ENCODE measurements at regions not wholly inside any gene's neighbourhood (a gene's known extent, or its start where the extent isn't known, plus 50 kb on each side); places are given as distances from the start of the nearest gene placed in this dataset.

DNA sequence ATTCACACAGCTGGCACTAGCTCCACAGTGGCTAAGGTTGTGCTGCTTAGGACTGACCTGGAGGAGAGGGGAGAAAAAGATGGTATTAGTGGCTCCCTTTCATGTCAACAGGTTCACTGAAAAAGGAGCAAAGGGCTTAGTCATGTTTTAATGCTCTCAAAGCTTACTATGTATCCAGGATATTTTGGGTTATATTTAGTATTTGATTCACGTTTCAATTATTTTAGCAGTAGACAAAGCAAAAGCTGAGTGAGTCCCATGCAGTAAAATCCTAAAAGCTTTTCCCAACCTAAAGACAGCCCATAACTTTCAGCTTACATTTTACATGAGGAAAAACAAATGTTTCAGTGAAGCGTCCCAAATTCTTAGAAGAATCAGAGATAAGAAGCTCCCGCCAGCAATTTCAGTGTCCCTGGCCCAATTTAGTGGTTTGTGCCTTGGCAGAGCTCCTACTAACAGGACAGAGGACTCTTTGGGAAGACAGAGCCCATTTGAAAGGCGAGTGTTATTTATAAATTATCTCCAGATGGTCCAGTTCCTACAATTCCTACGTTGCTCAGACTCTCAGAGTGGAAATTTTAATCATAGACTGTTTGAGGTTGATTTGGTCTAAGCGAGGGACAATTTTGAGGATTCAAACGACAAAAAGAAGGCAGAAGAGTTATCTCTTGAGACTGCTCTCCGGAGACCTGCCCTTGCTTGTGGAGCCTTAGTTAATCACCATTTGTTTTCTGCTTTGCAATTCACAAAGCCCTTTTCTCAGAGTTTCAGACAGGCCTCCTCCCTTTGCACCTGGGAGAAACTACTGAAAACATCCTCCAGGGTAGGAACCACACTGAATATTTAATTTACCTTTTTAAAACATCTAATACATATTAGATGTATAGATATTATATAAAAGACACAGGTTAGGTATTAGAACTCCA, 225.0 kb upstream of the ANKRD55 start:
- peaks cover 2% of the 10 kb centered on the region for H3K27me3 Mint-ChIP-seq
- DNase-seq = no peak
- CTCF ChIA-PET = interaction anchor here (1.3 kb wide), 1 partner anchor 380 kb away, joined by 3 read pairs; no protein-coding TSS in a partner anchor
- no peaks in the 10 kb centered on the region for H3K9me3 Mint-ChIP-seq
- no peaks in the 10 kb centered on the region for H3K36me3 Mint-ChIP-seq (ENCODE audit: low read depth)
- H3K27ac Mint-ChIP-seq = no peak overlapping the region
- no peak overlapping the region for H3K4me3 Mint-ChIP-seq
- peaks cover 11% of the 10 kb centered on the region for H3K4me1 Mint-ChIP-seq
- POLR2A ChIA-PET = no interaction called here

GRCh38 chr5:56456002-56456401, 222.9 kb upstream of the ANKRD55 start:
- ChIA-PET CTCF (no interaction called here), POLR2A (no interaction called here)
- DNase-seq = no peak
- H3K9me3 Mint-ChIP-seq = no peaks in the 10 kb centered on the region
- no peaks in the 10 kb centered on the region for H3K36me3 Mint-ChIP-seq (ENCODE audit: low read depth)
- no peak overlapping the region for H3K27ac Mint-ChIP-seq
- H3K4me1 Mint-ChIP-seq = peaks cover 11% of the 10 kb centered on the region
- H3K27me3 Mint-ChIP-seq = peaks cover 2% of the 10 kb centered on the region
- no peak overlapping the region for H3K4me3 Mint-ChIP-seq

DNA sequence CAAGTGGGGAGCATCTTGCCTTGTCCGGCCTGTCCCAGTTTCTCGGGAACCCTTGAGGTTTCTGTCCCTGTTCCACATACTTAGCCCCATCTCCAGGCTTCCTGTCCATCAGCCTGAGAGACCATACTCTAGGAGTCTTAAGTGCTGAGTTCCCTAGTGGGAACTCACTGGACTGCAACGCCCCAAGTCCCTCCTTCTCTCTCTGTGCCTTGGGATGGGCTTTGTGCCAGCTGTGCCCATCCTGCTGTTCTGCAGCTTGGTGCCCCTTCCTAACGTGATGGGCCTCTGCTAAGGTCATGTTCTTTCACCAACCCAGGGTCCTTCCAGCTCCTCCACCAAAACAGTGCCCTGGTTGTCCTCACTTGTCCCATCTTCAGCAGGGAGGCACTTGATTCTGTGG, 222.3 kb upstream of the ANKRD55 start:
- ChIA-PET CTCF (no interaction called here), POLR2A (interaction anchor here (0.8 kb wide), 1 partner anchor 25 kb away, joined by 3 read pairs; no protein-coding TSS in a partner anchor)
- Mint-ChIP-seq H3K27ac (no peak overlapping the region), H3K4me1 (peaks cover 11% of the 10 kb centered on the region), H3K36me3 (ENCODE audit: low read depth) (no peaks in the 10 kb centered on the region), H3K9me3 (no peaks in the 10 kb centered on the region), H3K4me3 (no peak overlapping the region), H3K27me3 (no peaks in the 10 kb centered on the region)
- no peak for DNase-seq

DNA sequence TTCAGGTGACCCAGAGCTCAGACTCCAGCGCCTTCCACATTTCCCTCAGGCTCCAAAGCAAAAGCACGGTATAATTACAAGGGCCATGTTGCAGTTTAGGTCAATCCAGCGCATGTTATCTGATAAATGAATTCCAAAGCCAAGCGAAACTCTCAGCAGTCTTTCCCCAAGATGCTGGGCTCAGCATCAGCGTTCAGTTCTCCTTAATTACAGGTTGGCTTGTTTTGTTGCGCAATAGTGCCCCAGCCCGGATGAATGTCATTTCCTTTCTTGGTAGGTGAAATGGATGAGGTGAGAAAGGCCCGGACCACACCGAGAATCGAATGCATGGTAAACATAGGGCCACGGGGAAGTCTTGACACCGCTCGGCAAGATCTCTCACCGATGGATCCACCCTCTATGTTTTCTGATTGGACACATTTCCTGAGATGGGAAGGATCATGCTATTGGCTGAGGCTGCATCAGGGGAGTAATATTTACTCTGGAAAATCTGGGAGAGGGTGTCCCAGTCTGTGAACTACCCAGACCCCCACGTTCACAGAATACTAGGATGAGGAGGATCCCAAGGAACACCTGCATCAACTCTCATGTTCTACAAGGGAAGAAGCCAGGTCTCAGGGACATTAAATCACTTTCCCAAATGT, 221.2 kb upstream of the ANKRD55 start:
- H3K27me3 Mint-ChIP-seq = no peaks in the 10 kb centered on the region
- H3K4me1 Mint-ChIP-seq = peaks cover 11% of the 10 kb centered on the region
- no peak overlapping the region for H3K4me3 Mint-ChIP-seq
- DNase-seq = peak; percentile 45
- no peaks in the 10 kb centered on the region for H3K36me3 Mint-ChIP-seq (ENCODE audit: low read depth)
- CTCF ChIA-PET = no interaction called here
- H3K9me3 Mint-ChIP-seq = no peaks in the 10 kb centered on the region
- POLR2A ChIA-PET = interaction anchor here (0.8 kb wide), 1 partner anchor 26 kb away, joined by 3 read pairs; no protein-coding TSS in a partner anchor
- H3K27ac Mint-ChIP-seq = no peak overlapping the region

DNA sequence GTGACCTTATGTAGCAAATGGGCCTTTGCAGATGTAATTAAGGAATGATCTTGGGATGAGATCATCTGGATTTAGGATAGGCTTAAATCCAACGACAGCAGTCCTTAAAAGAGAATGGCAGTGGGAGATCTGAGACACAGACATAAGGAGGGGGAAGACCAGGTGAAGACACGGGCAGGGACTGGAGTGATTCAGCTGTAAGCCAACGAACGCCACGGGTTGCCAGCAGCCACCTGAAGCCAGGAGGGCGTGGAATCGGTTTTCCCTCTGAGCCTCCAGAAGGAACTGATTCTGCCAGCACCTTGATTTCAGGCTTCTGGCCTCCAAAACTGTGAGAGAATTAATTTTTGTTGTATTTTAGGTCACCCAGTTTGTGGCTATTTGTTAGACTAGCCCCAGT, 218.6 kb upstream of the ANKRD55 start:
- CTCF ChIA-PET = no interaction called here
- no peaks in the 10 kb centered on the region for H3K27me3 Mint-ChIP-seq

GRCh38 chr5:56450766-56451165, 217.6 kb upstream of the ANKRD55 start:
- H3K4me3 Mint-ChIP-seq = no peak overlapping the region
- CTCF ChIA-PET = no interaction called here

More for the DNA sequence above, 218.6 kb upstream of the ANKRD55 start:
- Mint-ChIP-seq H3K36me3 (ENCODE audit: low read depth) (no peaks in the 10 kb centered on the region), H3K27ac (no peak overlapping the region), H3K4me1 (peaks cover 11% of the 10 kb centered on the region), H3K9me3 (no peaks in the 10 kb centered on the region), H3K4me3 (no peak overlapping the region)
- POLR2A ChIA-PET = no interaction called here
- no peak for DNase-seq

GRCh38 chr5:56449071-56449640, 216.0 kb upstream of the ANKRD55 start:
- POLR2A ChIA-PET = no interaction called here

More at GRCh38 chr5:56450766-56451165, 217.6 kb upstream of the ANKRD55 start:
- POLR2A ChIA-PET = no interaction called here
- Mint-ChIP-seq H3K27ac (no peak overlapping the region), H3K36me3 (ENCODE audit: low read depth) (no peaks in the 10 kb centered on the region), H3K9me3 (no peaks in the 10 kb centered on the region), H3K27me3 (no peaks in the 10 kb centered on the region), H3K4me1 (peaks cover 11% of the 10 kb centered on the region)
- no peak for DNase-seq

DNA sequence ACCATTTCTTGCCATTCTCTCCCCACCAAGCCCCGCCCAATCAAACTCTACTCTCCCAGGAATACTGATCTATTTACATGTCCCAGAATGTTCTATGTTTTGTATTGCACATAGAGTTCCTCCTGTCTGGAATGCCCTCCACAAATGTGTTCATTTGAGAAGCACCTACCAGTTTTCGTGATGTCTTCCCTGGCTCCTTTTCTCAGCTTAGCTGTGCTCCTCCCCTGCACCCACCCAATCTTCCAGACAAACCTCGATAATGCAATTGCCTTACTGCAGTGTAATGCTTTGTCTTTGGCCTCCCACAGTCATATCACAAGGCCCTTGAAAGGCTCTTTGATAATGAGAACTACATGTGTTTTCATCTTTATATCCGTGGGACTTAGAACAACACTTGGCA, 214.5 kb upstream of the ANKRD55 start:
- no peak for DNase-seq
- no peaks in the 10 kb centered on the region for H3K27me3 Mint-ChIP-seq
- H3K9me3 Mint-ChIP-seq = no peaks in the 10 kb centered on the region
- no peaks in the 10 kb centered on the region for H3K36me3 Mint-ChIP-seq (ENCODE audit: low read depth)
- no peaks in the 10 kb centered on the region for H3K4me1 Mint-ChIP-seq
- ChIA-PET POLR2A (no interaction called here), CTCF (no interaction called here)
- no peak overlapping the region for H3K27ac Mint-ChIP-seq
- no peak overlapping the region for H3K4me3 Mint-ChIP-seq

More at GRCh38 chr5:56449071-56449640, 216.0 kb upstream of the ANKRD55 start:
- Mint-ChIP-seq H3K4me3 (no peak overlapping the region), H3K36me3 (ENCODE audit: low read depth) (no peaks in the 10 kb centered on the region), H3K27me3 (no peaks in the 10 kb centered on the region), H3K9me3 (no peaks in the 10 kb centered on the region), H3K4me1 (peaks cover 4% of the 10 kb centered on the region), H3K27ac (no peak overlapping the region)
- DNase-seq = no peak
- CTCF ChIA-PET = no interaction called here

DNA sequence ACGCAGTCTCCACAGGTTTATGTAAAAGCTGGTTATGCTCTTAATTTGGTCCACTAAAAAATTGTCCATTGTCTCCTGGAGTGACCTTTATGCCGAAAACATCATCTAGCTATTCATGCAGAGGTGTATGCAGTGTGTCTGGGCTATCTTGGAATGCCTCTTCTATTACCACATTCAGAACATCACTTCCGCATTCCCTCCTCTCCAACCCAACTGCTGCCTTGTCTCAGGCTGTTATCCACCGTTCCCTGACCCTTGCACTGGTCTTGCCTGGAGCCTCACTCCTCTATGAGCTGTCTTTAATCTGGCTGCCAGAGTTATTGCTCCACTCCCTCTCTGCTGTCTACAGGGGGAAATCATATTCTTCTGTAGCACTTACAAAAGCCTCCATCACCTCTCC, 214.1 kb upstream of the ANKRD55 start:
- ChIA-PET POLR2A (no interaction called here), CTCF (no interaction called here)

DNA sequence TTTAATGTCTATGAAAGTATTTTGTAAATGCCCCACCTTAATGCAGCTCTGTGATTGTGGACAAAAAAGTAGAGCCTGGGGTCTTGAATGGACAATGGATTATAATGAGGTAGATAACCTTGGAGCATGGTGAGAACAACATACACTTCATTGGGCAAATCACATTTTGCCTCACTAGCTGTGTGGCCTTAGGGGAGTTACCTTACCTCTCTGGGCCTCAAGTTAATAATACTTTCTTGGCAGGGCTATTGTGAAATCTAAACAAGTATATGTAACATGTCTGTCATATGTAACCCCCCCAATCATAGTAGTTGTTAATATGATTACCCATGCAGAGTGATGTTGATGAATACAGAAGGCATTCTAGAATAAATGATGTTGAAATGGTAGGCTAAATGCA, 213.6 kb upstream of the ANKRD55 start:
- Mint-ChIP-seq H3K4me3 (no peak overlapping the region), H3K4me1 (no peaks in the 10 kb centered on the region), H3K27ac (no peak overlapping the region), H3K27me3 (no peaks in the 10 kb centered on the region), H3K9me3 (no peaks in the 10 kb centered on the region), H3K36me3 (ENCODE audit: low read depth) (no peaks in the 10 kb centered on the region)
- CTCF ChIA-PET = no interaction called here
- POLR2A ChIA-PET = no interaction called here
- DNase-seq = no peak

More for the DNA sequence above, 214.1 kb upstream of the ANKRD55 start:
- no peaks in the 10 kb centered on the region for H3K9me3 Mint-ChIP-seq
- H3K4me1 Mint-ChIP-seq = no peaks in the 10 kb centered on the region
- H3K27ac Mint-ChIP-seq = no peak overlapping the region
- H3K27me3 Mint-ChIP-seq = no peaks in the 10 kb centered on the region
- H3K4me3 Mint-ChIP-seq = no peak overlapping the region
- no peak for DNase-seq
- no peaks in the 10 kb centered on the region for H3K36me3 Mint-ChIP-seq (ENCODE audit: low read depth)

DNA sequence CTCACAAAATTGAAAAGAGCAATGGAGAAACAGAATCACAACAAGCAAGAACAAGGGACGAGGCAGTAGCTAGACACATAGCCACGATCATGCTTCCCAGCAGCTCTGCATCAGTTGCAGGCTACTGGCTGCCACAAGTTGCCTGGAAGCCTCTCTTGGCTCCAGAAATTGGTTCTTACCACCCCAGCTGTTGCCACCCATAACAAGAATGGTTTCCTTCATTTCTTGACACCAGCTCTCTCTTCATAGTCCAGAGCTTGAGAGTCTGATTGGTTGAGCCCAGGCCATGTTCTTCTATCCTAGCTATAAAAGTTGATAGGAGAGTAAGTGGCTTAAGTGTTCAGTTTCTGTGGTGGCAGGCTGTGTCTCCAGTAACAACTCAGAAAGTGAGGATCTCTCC, 210.7 kb upstream of the ANKRD55 start:
- POLR2A ChIA-PET = no interaction called here
- Mint-ChIP-seq H3K27me3 (no peaks in the 10 kb centered on the region), H3K27ac (no peak overlapping the region), H3K4me1 (no peaks in the 10 kb centered on the region), H3K9me3 (no peaks in the 10 kb centered on the region), H3K4me3 (no peak overlapping the region), H3K36me3 (ENCODE audit: low read depth) (no peaks in the 10 kb centered on the region)
- CTCF ChIA-PET = no interaction called here
- DNase-seq = no peak

DNA sequence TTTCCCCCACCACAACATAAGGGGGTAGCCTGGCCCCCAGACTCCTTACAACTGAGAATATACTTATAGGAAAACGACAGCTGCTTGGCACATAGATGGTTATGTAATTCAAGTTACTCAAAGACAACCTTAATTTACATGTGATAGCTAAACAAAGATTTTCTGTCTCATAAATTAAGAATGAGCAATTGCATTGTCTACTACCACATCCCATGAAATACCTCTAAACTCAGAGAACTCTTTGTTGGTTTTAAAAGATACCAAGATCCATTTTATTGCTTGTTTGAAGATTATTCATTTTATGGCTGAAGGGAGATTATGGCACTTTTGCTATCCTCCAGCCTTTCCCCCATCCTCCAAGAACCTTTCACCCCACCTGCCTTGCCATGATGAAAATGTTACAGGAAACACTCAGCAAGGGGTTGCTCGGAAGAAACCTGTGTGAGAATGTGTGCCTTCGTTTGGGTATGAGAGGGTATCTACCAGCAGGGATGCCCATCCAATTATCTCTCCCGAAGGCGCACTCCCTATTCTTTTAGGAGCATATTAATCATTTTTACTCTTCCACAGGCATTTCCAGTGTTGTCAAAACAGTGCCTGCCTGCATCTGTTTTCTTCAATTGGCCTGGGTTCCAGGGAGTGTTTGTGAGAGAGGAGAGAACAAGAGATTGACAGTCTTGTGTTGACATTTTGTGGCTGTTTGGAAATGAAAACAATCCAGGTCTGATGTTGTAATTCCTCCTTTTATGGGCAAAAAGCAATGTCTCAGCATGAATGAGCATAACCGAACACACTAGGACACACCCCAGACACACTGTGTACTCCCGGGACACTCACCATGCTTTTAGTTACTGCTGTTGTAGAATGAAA, 208.0 kb upstream of the ANKRD55 start:
- CTCF ChIA-PET = no interaction called here
- Mint-ChIP-seq H3K4me3 (no peak overlapping the region), H3K36me3 (ENCODE audit: low read depth) (no peaks in the 10 kb centered on the region), H3K4me1 (peaks cover 4% of the 10 kb centered on the region), H3K27me3 (no peaks in the 10 kb centered on the region), H3K27ac (no peak overlapping the region), H3K9me3 (no peaks in the 10 kb centered on the region)
- no peak for DNase-seq
- POLR2A ChIA-PET = no interaction called here

- Mint-ChIP-seq H3K27ac (no peak overlapping the region), H3K4me1 (peaks cover 4% of the 10 kb centered on the region), H3K9me3 (no peaks in the 10 kb centered on the region), H3K36me3 (ENCODE audit: low read depth) (no peaks in the 10 kb centered on the region), H3K27me3 (no peaks in the 10 kb centered on the region), H3K4me3 (no peak overlapping the region)
- DNase-seq = no peak
- CTCF ChIA-PET = no interaction called here
- POLR2A ChIA-PET = no interaction called here
Observed at GRCh38 chr5:56434986-56435385, 201.9 kb upstream of the ANKRD55 start.
